ENCODE measurements at regions not wholly inside any gene's neighbourhood (a gene's known extent, or its start where the extent isn't known, plus 50 kb on each side); places are given as distances from the start of the nearest gene placed in this dataset.

DNA sequence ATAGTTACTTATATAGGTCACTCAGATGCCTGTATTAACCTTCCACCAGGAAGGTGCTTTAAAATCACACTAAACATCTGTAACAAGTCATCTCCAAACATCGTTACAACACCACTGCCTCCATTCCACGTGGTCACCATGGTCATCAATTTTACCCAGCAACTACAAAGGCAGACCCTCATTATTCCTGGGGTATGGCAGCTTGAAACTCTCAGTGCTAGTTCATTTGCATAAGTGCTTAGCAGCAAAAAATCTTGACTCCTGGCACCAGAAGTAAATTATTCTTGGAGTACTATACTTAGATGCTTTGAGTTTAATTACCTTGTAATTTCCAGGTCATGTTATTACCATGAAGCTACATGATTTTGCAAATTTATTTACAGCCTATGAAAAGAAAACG lies 250.6 kb downstream of the KBTBD8 start:
- TF ChIP-seq CTCF (IDR thresholded peaks at IDR 0.05) (no peak), POLR2A (IDR thresholded peaks at IDR 0.05) (no peak)
